OCI-LY1 (cell line): ENCODE measurements at regions not wholly inside any gene's neighbourhood (a gene's known extent, or its start where the extent isn't known, plus 50 kb on each side); places are given as distances from the start of the nearest gene placed in this dataset.

ENCODE experiments used
- H2AFZ ChIP-seq: fragments of 200-600 bp; sonication (generic), shearing (Covaris generic); 2 replicates; pipeline ENCODE4 v1.6.0; 2014; ENCODE audit warnings: antibody characterized with exemption, mild to moderate bottlenecking, low read length
- H3F3A ChIP-seq: fragments of 200-600 bp; sonication (generic), shearing (Covaris generic); 2 replicates; pipeline ENCODE4 v1.6.0; 2014; ENCODE audit warnings: mild to moderate bottlenecking, antibody characterized with exemption, low read length, moderate library complexity; ENCODE audit not compliant: insufficient read depth
- H3K27ac ChIP-seq: fragments of 200-600 bp; sonication (generic); 2 replicates; pipeline ENCODE4 v1.5.1; 2014; ENCODE audit warnings: low read length, mixed run types, mild to moderate bottlenecking, low read depth; ENCODE audit not compliant: poor library complexity, severe bottlenecking
- H3K27me3 ChIP-seq: fragments of 200-600 bp; sonication (generic); 2 replicates; pipeline ENCODE4 v1.6.0; 2014; ENCODE audit warnings: antibody characterized with exemption, mild to moderate bottlenecking, low read length, moderate library complexity; ENCODE audit not compliant: insufficient read depth
- H3K36me3 ChIP-seq: fragments of 200-600 bp; sonication (generic); 2 replicates; pipeline ENCODE4 v1.6.1; 2014; ENCODE audit warnings: mild to moderate bottlenecking, antibody characterized with exemption, low read length, moderate library complexity, mixed read lengths; ENCODE audit not compliant: insufficient read depth
- H3K4me1 ChIP-seq: fragments of 200-600 bp; sonication (generic); 2 replicates; pipeline ENCODE4 v1.5.1; 2014; ENCODE audit warnings: mild to moderate bottlenecking, low read length, moderate library complexity; ENCODE audit not compliant: insufficient read depth, severe bottlenecking
- H3K4me2 ChIP-seq: fragments of 200-600 bp; sonication (generic), shearing (Covaris generic); 2 replicates; pipeline ENCODE4 v1.6.1; 2014; ENCODE audit warnings: low read length
- H3K4me3 ChIP-seq: fragments of 200-600 bp; sonication (generic); 2 replicates; pipeline ENCODE4 v1.5.1; 2014; ENCODE audit warnings: low read length, low read depth, mild to moderate bottlenecking, mixed read lengths; ENCODE audit not compliant: poor library complexity, severe bottlenecking
- H3K79me2 ChIP-seq: fragments of 200-600 bp; shearing (Covaris generic); 2 replicates; pipeline ENCODE4 v1.6.1; 2016; ENCODE audit warnings: mixed run types, low read length, mixed read lengths; ENCODE audit not compliant: insufficient read depth
- H3K9ac ChIP-seq: fragments of 200-600 bp; sonication (generic), shearing (Covaris generic); 2 replicates; pipeline ENCODE4 v1.6.1; 2014; ENCODE audit warnings: mild to moderate bottlenecking, low read length, mixed read lengths
- H3K9me2 ChIP-seq: fragments of 200-600 bp; sonication (generic), shearing (Covaris generic); 2 replicates; pipeline ENCODE4 v1.6.1; 2014; ENCODE audit warnings: low read depth, mild to moderate bottlenecking, low read length, mixed read lengths
- H3K9me3 ChIP-seq: fragments of 200-600 bp; shearing (Covaris generic); 2 replicates; pipeline ENCODE4 v1.6.1; 2014; ENCODE audit warnings: low read length, mixed read lengths
- H4K20me1 ChIP-seq: fragments of 200-600 bp; sonication (generic), shearing (Covaris generic); 2 replicates; pipeline ENCODE4 v1.6.0; 2016; ENCODE audit warnings: mild to moderate bottlenecking, low read length; ENCODE audit not compliant: insufficient read depth
- CTCF ChIP-seq: fragments of 200-600 bp; sonication (generic), shearing (Covaris generic); IDR thresholded peaks from 2 replicates; pipeline ENCODE4 v1.5.1; 2017; ENCODE audit warnings: mild to moderate bottlenecking, antibody characterized with exemption, low read length, moderate library complexity, mixed read lengths
- EZH2 ChIP-seq: fragments of 200-600 bp; sonication (generic), shearing (Covaris generic); IDR thresholded peaks from 2 replicates; pipeline ENCODE4 v1.8.0; 2017; ENCODE audit warnings: borderline replicate concordance, mixed run types, mild to moderate bottlenecking, antibody characterized with exemption, low read length, moderate library complexity, mixed read lengths

- Histone ChIP-seq H3F3A (no peaks in the 10 kb centered on the region), H3K4me2 (no peak overlapping the region), H4K20me1 (no peaks in the 10 kb centered on the region), H3K9ac (no peak overlapping the region), H3K9me3 (no peaks in the 10 kb centered on the region), H3K27me3 (peaks cover 11% of the 10 kb centered on the region; the same call in 1 of the 2 replicates), H3K4me3 (no peak overlapping the region), H3K4me1 (no peaks in the 10 kb centered on the region), H3K36me3 (no peaks in the 10 kb centered on the region), H2AFZ (no peak overlapping the region), H3K27ac (no peak overlapping the region), H3K79me2 (no peaks in the 10 kb centered on the region), H3K9me2 (no peaks in the 10 kb centered on the region)
- TF ChIP-seq CTCF, result no peak
- no peak for TF ChIP-seq EZH2
Observed at GRCh38 chr22:47793304-47794101, 1031.1 kb downstream of the TBC1D22A start.

GRCh38 chr22:47789171-47789570 lies 1026.7 kb downstream of the TBC1D22A start:
- no peak overlapping the region for H3K27ac ChIP-seq
- no peak overlapping the region for H3K4me2 ChIP-seq
- H3K79me2 ChIP-seq, result no peaks in the 10 kb centered on the region
- H3K27me3 ChIP-seq, result peaks cover 9% of the 10 kb centered on the region
- TF ChIP-seq CTCF (no peak), EZH2 (no peak)
- no peaks in the 10 kb centered on the region; the same call in 1 of the 2 replicates for H3K36me3 ChIP-seq
- no peaks in the 10 kb centered on the region for H3F3A ChIP-seq
- no peak overlapping the region for H3K4me3 ChIP-seq
- no peaks in the 10 kb centered on the region; the same call in 1 of the 2 replicates for H3K9me3 ChIP-seq
- H3K9ac ChIP-seq, result no peak overlapping the region
- no peaks in the 10 kb centered on the region for H3K4me1 ChIP-seq
- no peak overlapping the region for H2AFZ ChIP-seq
- no peaks in the 10 kb centered on the region for H3K9me2 ChIP-seq
- H4K20me1 ChIP-seq, result no peaks in the 10 kb centered on the region

GRCh38 chr22:47788461-47788860 lies 1026.0 kb downstream of the TBC1D22A start:
- Histone ChIP-seq H2AFZ (no peak overlapping the region), H3K36me3 (no peaks in the 10 kb centered on the region; the same call in 1 of the 2 replicates), H3K27me3 (peaks cover 4% of the 10 kb centered on the region), H3K4me1 (no peaks in the 10 kb centered on the region), H3K4me2 (no peak overlapping the region), H3K9me3 (no peaks in the 10 kb centered on the region; the same call in 1 of the 2 replicates), H3K27ac (no peak overlapping the region), H4K20me1 (no peaks in the 10 kb centered on the region), H3K9ac (no peak overlapping the region), H3K9me2 (no peaks in the 10 kb centered on the region), H3K4me3 (no peak overlapping the region), H3F3A (no peaks in the 10 kb centered on the region), H3K79me2 (no peaks in the 10 kb centered on the region)
- TF ChIP-seq EZH2 (no peak), CTCF (no peak)
